Smooth muscle cell (in vitro differentiated cells): ENCODE measurements at regions not wholly inside any gene's neighbourhood (a gene's known extent, or its start where the extent isn't known, plus 50 kb on each side); places are given as distances from the start of the nearest gene placed in this dataset.

Experiments used
- DNase-seq: peaks from one replicate; lab custom pipeline; 2025; ENCODE audit not compliant: unreplicated experiment; lab: John Stamatoyannopoulos, UW
- H2AFZ ChIP-seq: fragments of 200-600 bp; sonication (generic); 2 replicates; pipeline ENCODE4 v1.6.0; 2016; ENCODE audit warnings: antibody characterized with exemption, low read depth, mild to moderate bottlenecking
- H3F3A ChIP-seq: fragments of 200-600 bp; sonication (generic); 2 replicates; pipeline ENCODE4 v1.6.0; 2017; ENCODE audit warnings: antibody characterized with exemption, low read depth
- H3K27ac ChIP-seq: fragments of 200-600 bp; sonication (generic); 2 replicates; pipeline ENCODE4 v1.5.1; 2016; ENCODE audit warnings: low read depth, mild to moderate bottlenecking
- H3K27me3 ChIP-seq: fragments of 200-600 bp; sonication (generic); 2 replicates; pipeline ENCODE4 v1.6.1; 2016; ENCODE audit warnings: low read depth, mild to moderate bottlenecking
- H3K36me3 ChIP-seq: fragments of 200-600 bp; sonication (generic); 2 replicates; pipeline ENCODE4 v1.5.1; 2016; ENCODE audit warnings: low read depth
- H3K4me1 ChIP-seq: fragments of 200-600 bp; sonication (generic); 2 replicates; pipeline ENCODE4 v1.5.1; 2016; ENCODE audit warnings: low read depth
- H3K4me2 ChIP-seq: fragments of 200-600 bp; sonication (generic); 2 replicates; pipeline ENCODE4 v1.6.0; 2016; ENCODE audit warnings: mild to moderate bottlenecking
- H3K4me3 ChIP-seq: fragments of 200-600 bp; sonication (generic); 2 replicates; pipeline ENCODE4 v1.5.1; 2016; ENCODE audit warnings: mild to moderate bottlenecking
- H3K79me2 ChIP-seq: fragments of 200-600 bp; sonication (generic); 2 replicates; pipeline ENCODE4 v1.6.0; 2016; ENCODE audit warnings: low read depth, mild to moderate bottlenecking
- H3K9ac ChIP-seq: fragments of 200-600 bp; sonication (generic); 2 replicates; pipeline ENCODE4 v1.6.0; 2016; ENCODE audit warnings: low read depth
- H3K9me3 ChIP-seq: fragments of 200-600 bp; sonication (generic); replicated peaks from 2 replicates; pipeline ENCODE4 v1.5.1; 2016; ENCODE audit warnings: low read depth
- H4K20me1 ChIP-seq: fragments of 200-600 bp; sonication (generic); 2 replicates; pipeline ENCODE4 v1.6.0; 2016; ENCODE audit warnings: low read depth
- WGBS: methylation state at CpG from one replicate; pipeline ENCODE4 v1.1.7; 2016; ENCODE audit warnings: low lambda C conversion rate; 5-methylcytosine and 5-hydroxymethylcytosine counted together
- TF ChIP-seq, protein P1 (sequence below): fragments of 200-600 bp; sonication (generic); IDR thresholded peaks from 2 replicates; pipeline ENCODE4 v1.5.1; 2017; ENCODE audit warnings: borderline replicate concordance, mild to moderate bottlenecking, antibody characterized with exemption; ENCODE audit not compliant: insufficient read depth, poor library complexity, severe bottlenecking

DNA sequence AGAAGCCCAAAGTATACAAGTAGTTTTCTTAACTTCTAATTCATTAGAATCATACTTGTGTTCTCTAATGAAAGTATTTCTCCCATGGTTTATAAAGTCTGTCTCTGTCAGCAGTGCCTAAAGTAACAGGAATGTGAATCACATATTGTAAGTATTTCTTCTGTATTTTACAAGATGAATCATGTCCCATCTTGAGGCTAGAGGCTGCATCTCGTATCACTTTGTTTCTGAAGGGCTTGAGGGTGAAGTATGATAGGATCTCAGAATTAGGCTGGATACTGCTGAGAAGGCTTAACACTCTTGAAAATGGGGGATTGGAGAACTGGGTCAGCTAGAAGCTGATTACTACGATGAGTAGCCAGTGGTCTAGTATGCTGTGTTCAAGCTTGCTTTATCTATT lies 242.2 kb upstream of the ACTBL2 start:
- H3K9ac ChIP-seq = no peak overlapping the region
- H3K4me2 ChIP-seq = peak overlapping the region; percentile 55
- TF ChIP-seq, protein P1, sequence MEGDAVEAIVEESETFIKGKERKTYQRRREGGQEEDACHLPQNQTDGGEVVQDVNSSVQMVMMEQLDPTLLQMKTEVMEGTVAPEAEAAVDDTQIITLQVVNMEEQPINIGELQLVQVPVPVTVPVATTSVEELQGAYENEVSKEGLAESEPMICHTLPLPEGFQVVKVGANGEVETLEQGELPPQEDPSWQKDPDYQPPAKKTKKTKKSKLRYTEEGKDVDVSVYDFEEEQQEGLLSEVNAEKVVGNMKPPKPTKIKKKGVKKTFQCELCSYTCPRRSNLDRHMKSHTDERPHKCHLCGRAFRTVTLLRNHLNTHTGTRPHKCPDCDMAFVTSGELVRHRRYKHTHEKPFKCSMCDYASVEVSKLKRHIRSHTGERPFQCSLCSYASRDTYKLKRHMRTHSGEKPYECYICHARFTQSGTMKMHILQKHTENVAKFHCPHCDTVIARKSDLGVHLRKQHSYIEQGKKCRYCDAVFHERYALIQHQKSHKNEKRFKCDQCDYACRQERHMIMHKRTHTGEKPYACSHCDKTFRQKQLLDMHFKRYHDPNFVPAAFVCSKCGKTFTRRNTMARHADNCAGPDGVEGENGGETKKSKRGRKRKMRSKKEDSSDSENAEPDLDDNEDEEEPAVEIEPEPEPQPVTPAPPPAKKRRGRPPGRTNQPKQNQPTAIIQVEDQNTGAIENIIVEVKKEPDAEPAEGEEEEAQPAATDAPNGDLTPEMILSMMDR = no peak

DNA sequence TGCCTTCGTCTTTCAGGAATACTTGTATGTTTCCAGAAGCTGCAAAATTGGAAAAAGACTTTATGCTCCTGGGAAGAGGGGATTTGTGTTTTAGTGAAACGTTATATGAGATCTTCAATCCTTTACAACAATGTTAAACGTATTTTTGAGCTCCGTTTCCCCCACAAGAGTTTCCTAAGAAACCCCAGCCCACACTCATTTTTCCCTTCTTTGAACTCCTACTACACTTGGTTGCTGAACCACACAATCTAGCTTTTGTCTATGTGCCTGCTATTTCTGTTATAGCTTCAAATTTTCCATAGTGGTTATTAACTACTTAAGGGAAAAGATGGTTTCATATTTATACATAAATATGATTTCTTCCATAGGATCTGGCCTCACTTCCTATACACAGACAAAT lies 238.6 kb upstream of the ACTBL2 start:
- TF ChIP-seq, protein P1 = no peak
- H3K27ac ChIP-seq = peak overlapping the region; percentile 31
- peak overlapping the region; percentile 59 for H2AFZ ChIP-seq
- H3K4me1 ChIP-seq = no peaks in the 10 kb centered on the region
- H3K36me3 ChIP-seq = no peaks in the 10 kb centered on the region
- H4K20me1 ChIP-seq = no peaks in the 10 kb centered on the region
- no peak for DNase-seq
- no peaks in the 10 kb centered on the region for H3K79me2 ChIP-seq
- peak overlapping the region; percentile 26 for H3K4me2 ChIP-seq
- no peaks in the 10 kb centered on the region for H3K27me3 ChIP-seq
- no peaks in the 10 kb centered on the region for H3K9me3 ChIP-seq
- peaks cover 14% of the 10 kb centered on the region for H3F3A ChIP-seq
- H3K4me3 ChIP-seq = no peak overlapping the region
- no peak overlapping the region for H3K9ac ChIP-seq
- WGBS = 42% methylated on average over 4 of the region's 4 CpGs

More for the DNA sequence above, 242.2 kb upstream of the ACTBL2 start:
- H3K27me3 ChIP-seq = no peaks in the 10 kb centered on the region
- H3K4me1 ChIP-seq = no peaks in the 10 kb centered on the region
- H3K79me2 ChIP-seq = no peaks in the 10 kb centered on the region
- H3K27ac ChIP-seq = peak overlapping the region; percentile 70
- H3K9me3 ChIP-seq = no peaks in the 10 kb centered on the region
- WGBS = 23% methylated on average over 2 of the region's 2 CpGs
- no peaks in the 10 kb centered on the region for H3K36me3 ChIP-seq
- H3K4me3 ChIP-seq = no peak overlapping the region
- no peak for DNase-seq
- no peaks in the 10 kb centered on the region for H4K20me1 ChIP-seq
- no peak overlapping the region for H2AFZ ChIP-seq
- peaks cover 5% of the 10 kb centered on the region for H3F3A ChIP-seq

DNA sequence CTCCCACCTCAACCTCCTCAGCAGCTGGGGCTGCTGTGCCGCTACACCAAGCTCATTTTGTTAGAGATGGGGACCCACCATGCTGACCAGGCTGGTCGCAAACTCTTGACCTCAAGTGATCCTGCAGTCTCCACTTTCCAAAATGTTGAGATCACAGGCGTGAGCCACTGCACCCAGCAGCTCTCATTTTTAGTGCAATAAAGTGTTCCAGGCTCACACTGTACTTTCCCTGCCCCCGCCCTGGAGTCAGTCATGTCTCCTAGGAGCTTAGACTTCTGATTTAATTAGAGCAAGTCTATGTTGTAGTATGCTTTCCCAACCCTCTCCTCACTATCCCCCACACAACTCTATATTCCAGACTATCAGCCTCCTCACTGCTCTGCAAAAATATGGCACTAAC lies 238.0 kb upstream of the ACTBL2 start:
- no peaks in the 10 kb centered on the region for H3K27me3 ChIP-seq
- H2AFZ ChIP-seq = peak overlapping the region; percentile 59
- no peaks in the 10 kb centered on the region for H3K9me3 ChIP-seq
- H3K36me3 ChIP-seq = no peaks in the 10 kb centered on the region
- no peak overlapping the region for H3K9ac ChIP-seq
- H3K4me1 ChIP-seq = no peaks in the 10 kb centered on the region
- no peaks in the 10 kb centered on the region for H3K79me2 ChIP-seq
- TF ChIP-seq, protein P1 = no peak
- peak overlapping the region; percentile 31 for H3K27ac ChIP-seq
- H3K4me2 ChIP-seq = peak overlapping the region; percentile 26
- H3K4me3 ChIP-seq = no peak overlapping the region
- 85% methylated on average over 4 of the region's 4 CpGs for WGBS
- H4K20me1 ChIP-seq = no peaks in the 10 kb centered on the region
- no peak for DNase-seq
- peaks cover 9% of the 10 kb centered on the region for H3F3A ChIP-seq

DNA sequence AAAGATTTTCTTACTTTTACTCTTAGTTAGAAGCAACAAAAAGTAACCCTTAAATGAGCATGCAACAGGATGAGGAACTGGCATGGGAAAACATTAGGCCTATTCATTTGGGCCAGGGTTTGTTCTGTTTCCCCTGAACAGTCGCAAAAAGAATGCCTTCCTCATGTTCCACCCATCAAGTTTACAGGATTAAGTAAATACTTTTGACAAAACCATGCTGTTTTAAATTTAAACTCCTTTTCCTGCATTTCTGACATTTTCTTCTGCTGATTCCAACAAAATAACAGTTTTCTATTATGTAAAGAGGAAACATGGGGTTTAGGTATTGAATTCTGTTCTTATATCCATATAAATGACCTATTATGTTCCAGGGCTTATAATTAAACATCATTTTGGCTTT lies 236.6 kb upstream of the ACTBL2 start:
- Histone ChIP-seq H3K4me1 (no peaks in the 10 kb centered on the region), H3K27me3 (no peaks in the 10 kb centered on the region), H3K9me3 (no peaks in the 10 kb centered on the region), H3K27ac (peak overlapping the region; percentile 61), H3K36me3 (no peaks in the 10 kb centered on the region), H3K4me3 (no peak overlapping the region), H3K79me2 (no peaks in the 10 kb centered on the region), H3F3A (peaks cover 9% of the 10 kb centered on the region), H3K4me2 (no peak overlapping the region), H3K9ac (no peak overlapping the region), H4K20me1 (no peaks in the 10 kb centered on the region), H2AFZ (peak overlapping the region; percentile 68)
- no peak for DNase-seq
- TF ChIP-seq, protein P1 = no peak
- 57% methylated on average over 1 of the region's 1 CpG for WGBS
